GM21737 (cell line): ENCODE measurements at regions not wholly inside any gene's neighbourhood (a gene's known extent, or its start where the extent isn't known, plus 50 kb on each side); places are given as distances from the start of the nearest gene placed in this dataset.
"Not testable (repeated sequence)": the region's sequence is repeated elsewhere in the genome, so short reads cannot be mapped to it uniquely, and the experiment has no call there.

Experiments used
- ATAC-seq: cut with Tn5 transposase; IDR thresholded peaks from one replicate; pipeline ENCODE4 v1.9.1; 2021; ENCODE audit warnings: mild to moderate bottlenecking, moderate library complexity; ENCODE audit not compliant: unreplicated experiment

GRCh38 chr12:131287015-131287937 lies 333.6 kb downstream of the ADGRD1 start:
- ATAC-seq: no peak

- no peak for ATAC-seq
These were observed 334.4 kb downstream of the ADGRD1 start for GRCh38 chr12:131287938-131288764.

GRCh38 chr12:131288765-131289695 lies 335.3 kb downstream of the ADGRD1 start:
- ATAC-seq: not testable (repeated sequence)

GRCh38 chr12:131289807-131290206 lies 336.1 kb downstream of the ADGRD1 start:
- not testable (repeated sequence) for ATAC-seq

- no peak for ATAC-seq
These were observed 336.7 kb downstream of the ADGRD1 start for GRCh38 chr12:131290255-131290959.

- not testable (repeated sequence) for ATAC-seq
These were observed 339.6 kb downstream of the ADGRD1 start for GRCh38 chr12:131293071-131294015.

GRCh38 chr12:131294716-131295115 lies 341.0 kb downstream of the ADGRD1 start:
- ATAC-seq: not testable (repeated sequence)

- ATAC-seq: not testable (repeated sequence)
These were observed 341.4 kb downstream of the ADGRD1 start for GRCh38 chr12:131295117-131295516.

- not testable (repeated sequence) for ATAC-seq
These were observed 341.9 kb downstream of the ADGRD1 start for GRCh38 chr12:131295559-131295958.

GRCh38 chr12:131296136-131296535 lies 342.4 kb downstream of the ADGRD1 start:
- ATAC-seq: not testable (repeated sequence)

GRCh38 chr12:131296651-131297050 lies 342.9 kb downstream of the ADGRD1 start:
- ATAC-seq: not testable (repeated sequence)

- ATAC-seq: not testable (repeated sequence)
These were observed 345.0 kb downstream of the ADGRD1 start for GRCh38 chr12:131298526-131299369.

- ATAC-seq: not testable (repeated sequence)
These were observed 345.6 kb downstream of the ADGRD1 start for GRCh38 chr12:131299370-131299701.

GRCh38 chr12:131303576-131303975 lies 349.9 kb downstream of the ADGRD1 start:
- not testable (repeated sequence) for ATAC-seq

- ATAC-seq: not testable (repeated sequence)
These were observed 350.9 kb downstream of the ADGRD1 start for GRCh38 chr12:131304642-131305041.

- ATAC-seq: no peak
These were observed 356.0 kb downstream of the ADGRD1 start for GRCh38 chr12:131309700-131310099.

- not testable (repeated sequence) for ATAC-seq
These were observed 356.7 kb downstream of the ADGRD1 start for GRCh38 chr12:131310227-131310969.
